Testis (tissue), 2 donors: ENCODE measurements at regions not wholly inside any gene's neighbourhood (a gene's known extent, or its start where the extent isn't known, plus 50 kb on each side); places are given as distances from the start of the nearest gene placed in this dataset.

Experiments used
- CTCF ChIP-seq, 3 experiments: fragments of 450-650 bp in 2 of 3; fragments of 200-600 bp in 1 of 3; sonication (generic) in 1 of 3; IDR thresholded peaks; one replicate each; pipeline ENCODE4 v1.5.1; 2016 to 2019; ENCODE audit warnings: antibody characterized with exemption in 3 of 3, mild to moderate bottlenecking in 2 of 3, moderate library complexity in 1 of 3
- POLR2A ChIP-seq: fragments of 450-650 bp; IDR thresholded peaks from one replicate; pipeline ENCODE4 v1.6.1; 2017; ENCODE audit warnings: antibody characterized with exemption, mild to moderate bottlenecking, moderate library complexity

GRCh38 chr2:160630801-160631590 is 137.4 kb upstream of the RBMS1 start:
- no peak for TF ChIP-seq CTCF (IDR thresholded peaks at IDR 0.05)
- no peak for TF ChIP-seq POLR2A
